ENCODE measurements at regions not wholly inside any gene's neighbourhood (a gene's known extent, or its start where the extent isn't known, plus 50 kb on each side); places are given as distances from the start of the nearest gene placed in this dataset.
"Not testable (repeated sequence)": the region's sequence is repeated elsewhere in the genome, so short reads cannot be mapped to it uniquely, and the experiment has no call there.

DNA sequence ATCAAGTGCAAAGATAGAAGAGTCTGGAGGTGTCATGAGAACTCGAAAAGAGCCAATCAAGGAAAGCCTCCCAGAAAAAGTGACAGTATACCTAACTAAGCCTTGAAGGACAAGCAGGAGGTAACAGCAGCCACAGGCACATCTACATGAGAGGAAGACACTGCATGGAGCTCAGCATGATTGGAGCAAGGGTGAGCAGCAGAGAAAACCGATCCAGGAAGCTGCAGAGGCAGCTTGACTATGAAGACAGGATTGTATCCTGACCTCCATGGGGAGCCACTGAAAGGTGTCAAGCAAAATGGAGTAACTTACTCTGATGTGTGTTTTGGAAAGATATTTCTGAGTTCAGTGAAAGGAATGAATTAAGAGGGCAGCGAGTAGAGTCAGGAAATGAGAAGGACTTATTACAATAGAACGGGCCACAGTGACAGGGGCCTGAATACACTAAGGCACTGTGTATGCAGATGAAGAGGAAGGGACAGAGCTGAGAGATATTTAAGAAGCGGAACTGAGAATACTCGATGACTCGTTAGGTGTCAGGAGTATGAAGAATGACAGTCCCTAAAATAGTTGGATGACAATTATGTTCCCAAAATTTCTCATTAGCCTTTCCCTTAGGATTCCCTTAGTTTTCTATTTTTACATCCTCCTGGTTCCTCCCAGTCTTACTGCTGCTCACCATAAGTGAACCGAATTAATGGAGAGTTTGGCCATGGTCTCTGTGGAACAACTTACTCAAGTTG is 139.3 kb upstream of the NFIA start:
- Histone ChIP-seq H3K9me3 (ENCODE audit: low read length) (no peaks in the 10 kb centered on the region), H3K27me3 (ENCODE audit: control insufficient read depth in 1 of 2, insufficient read depth in 2 of 2, low read length in 2 of 2) (no peaks in the 10 kb centered on the region), H3K4me3 (ENCODE audit: low read depth in 1 of 2, low read length in 2 of 2) (no peak overlapping the region)

DNA sequence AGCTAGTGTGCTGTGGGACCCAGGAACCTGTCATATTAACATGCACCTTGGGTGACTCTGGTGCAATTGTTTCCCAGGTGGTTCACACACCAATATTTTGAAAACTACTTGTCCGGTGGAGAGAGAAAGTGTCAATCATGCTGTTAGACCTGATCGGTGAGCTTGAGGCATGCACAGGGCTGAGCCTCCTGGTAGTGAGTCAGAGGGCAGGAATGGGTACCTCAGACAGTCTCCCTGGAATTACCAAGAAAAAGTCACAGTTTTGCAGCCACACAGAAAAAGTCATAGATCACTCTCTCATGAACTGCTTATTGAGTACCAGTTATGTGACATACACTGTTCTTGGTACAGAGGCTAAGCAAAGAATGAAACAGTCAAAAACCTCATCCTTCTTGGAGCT is 140.1 kb upstream of the NFIA start:
- Histone ChIP-seq H3K4me3 (ENCODE audit: low read depth in 1 of 2, low read length in 2 of 2) (no peak overlapping the region), H3K4me1 (ENCODE audit: insufficient read depth, low read length) (no peaks in the 10 kb centered on the region), H3K9ac (ENCODE audit: low read length) (no peak overlapping the region), H3K27ac (ENCODE audit: low read depth, low read length) (no peak overlapping the region), H3K36me3 (ENCODE audit: insufficient read depth, low read length) (no peaks in the 10 kb centered on the region), H3K27me3 (ENCODE audit: control insufficient read depth in 1 of 2, insufficient read depth in 2 of 2, low read length in 2 of 2) (no peaks in the 10 kb centered on the region), H3K9me3 (ENCODE audit: low read length) (no peaks in the 10 kb centered on the region)

More for the DNA sequence above, 139.3 kb upstream of the NFIA start:
- no peaks in the 10 kb centered on the region for H3K36me3 ChIP-seq (ENCODE audit: insufficient read depth, low read length)
- H3K27ac ChIP-seq (ENCODE audit: low read depth, low read length), result no peak overlapping the region
- no peaks in the 10 kb centered on the region for H3K4me1 ChIP-seq (ENCODE audit: insufficient read depth, low read length)
- H3K9ac ChIP-seq (ENCODE audit: low read length), result no peak overlapping the region

DNA sequence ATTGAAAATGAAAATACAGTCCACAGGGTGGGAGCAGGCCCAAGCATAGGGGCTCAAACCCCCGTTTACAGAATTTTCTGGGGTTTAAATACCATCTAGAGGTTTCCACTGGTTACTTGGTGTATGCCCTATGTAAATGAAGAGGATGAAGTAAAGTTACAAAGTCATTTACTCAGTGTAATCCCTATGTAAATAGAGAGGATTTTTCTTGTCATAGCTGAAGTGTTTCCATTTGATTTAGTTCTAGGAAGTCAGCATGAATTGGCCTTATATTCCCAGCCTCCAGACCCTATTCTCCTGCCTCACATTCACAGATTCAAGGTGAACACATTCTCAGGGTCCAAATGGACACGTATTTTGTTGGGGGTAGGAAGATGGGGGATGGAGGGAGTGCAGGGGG is 141.7 kb upstream of the NFIA start:
- H3K9me3 ChIP-seq (ENCODE audit: low read length); H3K27ac ChIP-seq (ENCODE audit: low read depth, low read length); H3K36me3 ChIP-seq (ENCODE audit: insufficient read depth, low read length); H3K27me3 ChIP-seq (ENCODE audit: control insufficient read depth in 1 of 2, insufficient read depth in 2 of 2, low read length in 2 of 2); H3K4me1 ChIP-seq (ENCODE audit: insufficient read depth, low read length); H3K4me3 ChIP-seq (ENCODE audit: low read depth in 1 of 2, low read length in 2 of 2); H3K9ac ChIP-seq (ENCODE audit: low read length): not testable (repeated sequence)

DNA sequence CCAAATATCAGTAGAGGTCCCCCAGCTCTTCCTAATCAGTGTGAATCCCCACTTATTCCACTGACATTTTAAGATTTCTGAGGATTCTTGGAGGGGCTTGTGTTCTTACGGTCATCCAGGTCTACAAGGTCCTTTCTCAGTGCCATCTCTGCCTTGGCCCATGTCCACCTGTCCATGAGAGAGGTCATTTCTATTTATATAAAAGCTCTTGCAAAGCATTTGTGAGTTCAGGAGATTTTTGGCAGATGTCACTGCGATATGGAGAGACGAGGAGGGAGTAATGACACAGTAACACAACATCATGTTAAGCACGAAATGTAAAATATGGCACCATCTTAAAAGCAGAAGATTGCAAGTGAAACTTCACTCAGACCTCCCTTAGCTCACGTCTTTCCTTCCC is 144.6 kb upstream of the NFIA start:
- no peak overlapping the region for H3K9ac ChIP-seq (ENCODE audit: low read length)

DNA sequence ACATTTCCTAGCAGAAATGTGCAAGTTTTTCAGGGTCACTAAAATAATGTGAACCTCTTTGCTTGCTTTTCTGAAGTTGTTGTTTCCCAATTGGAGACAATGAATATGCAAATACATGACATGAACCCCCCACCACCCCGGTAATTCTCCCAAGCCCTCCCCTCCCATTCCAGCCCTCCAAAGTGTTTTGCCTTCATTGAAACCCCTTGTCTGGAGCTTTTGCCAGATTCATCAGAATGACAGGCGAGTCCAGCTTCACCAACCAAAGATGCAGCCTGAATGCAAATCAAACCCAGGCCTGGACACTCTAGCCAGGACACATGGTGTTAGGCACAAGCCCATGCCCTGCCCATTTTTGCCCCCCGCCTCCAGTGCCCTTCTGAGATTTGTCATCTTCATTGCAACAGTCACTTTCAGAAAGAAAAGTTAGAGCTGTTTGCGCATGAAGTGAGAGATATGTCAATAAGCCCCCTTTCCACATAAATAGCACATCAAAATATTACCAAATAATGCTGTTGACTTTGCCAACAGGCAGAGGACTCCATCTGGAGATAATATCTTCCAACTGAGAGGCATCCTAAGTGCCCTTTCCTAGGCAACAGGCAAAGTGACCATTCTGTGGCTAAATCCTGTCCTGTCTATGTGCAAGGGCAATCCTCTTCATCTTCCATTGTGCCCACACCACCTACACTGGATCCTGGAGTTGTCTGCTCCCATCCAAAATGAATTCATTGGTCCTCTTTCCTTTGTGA is 145.6 kb upstream of the NFIA start:
- Histone ChIP-seq H3K27me3 (ENCODE audit: control insufficient read depth in 1 of 2, insufficient read depth in 2 of 2, low read length in 2 of 2) (no peaks in the 10 kb centered on the region), H3K9me3 (ENCODE audit: low read length) (no peaks in the 10 kb centered on the region), H3K4me3 (ENCODE audit: low read depth in 1 of 2, low read length in 2 of 2) (no peak overlapping the region), H3K4me1 (ENCODE audit: insufficient read depth, low read length) (no peaks in the 10 kb centered on the region), H3K36me3 (ENCODE audit: insufficient read depth, low read length) (no peaks in the 10 kb centered on the region), H3K27ac (ENCODE audit: low read depth, low read length) (no peak overlapping the region), H3K9ac (ENCODE audit: low read length) (no peak overlapping the region)

More for the DNA sequence above, 144.6 kb upstream of the NFIA start:
- Histone ChIP-seq H3K27me3 (ENCODE audit: control insufficient read depth in 1 of 2, insufficient read depth in 2 of 2, low read length in 2 of 2) (no peaks in the 10 kb centered on the region), H3K27ac (ENCODE audit: low read depth, low read length) (no peak overlapping the region), H3K4me3 (ENCODE audit: low read depth in 1 of 2, low read length in 2 of 2) (no peak overlapping the region), H3K36me3 (ENCODE audit: insufficient read depth, low read length) (no peaks in the 10 kb centered on the region), H3K9me3 (ENCODE audit: low read length) (no peaks in the 10 kb centered on the region), H3K4me1 (ENCODE audit: insufficient read depth, low read length) (no peaks in the 10 kb centered on the region)

DNA sequence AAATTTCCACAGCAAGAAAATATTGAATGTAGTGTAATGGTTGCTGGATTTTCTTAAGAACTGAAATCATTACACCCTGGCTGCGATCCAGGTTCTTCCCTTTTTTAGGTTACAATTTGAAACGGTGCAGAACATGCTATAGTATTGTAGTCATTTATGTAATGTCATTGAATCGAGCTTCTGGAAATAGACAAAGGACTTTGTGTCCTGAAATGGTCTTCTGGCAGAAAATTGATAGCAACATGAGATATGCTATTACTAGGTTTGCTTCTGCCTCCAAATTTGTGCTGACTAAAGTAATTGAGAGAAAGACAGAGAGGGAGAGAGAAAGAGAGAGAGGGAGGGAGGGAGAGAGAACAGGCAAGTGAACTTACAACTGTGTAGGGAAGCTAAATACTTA is 146.2 kb upstream of the NFIA start:
- Histone ChIP-seq H3K36me3 (ENCODE audit: insufficient read depth, low read length) (no peaks in the 10 kb centered on the region), H3K9ac (ENCODE audit: low read length) (no peak overlapping the region), H3K4me1 (ENCODE audit: insufficient read depth, low read length) (no peaks in the 10 kb centered on the region), H3K4me3 (ENCODE audit: low read depth in 1 of 2, low read length in 2 of 2) (no peak overlapping the region), H3K9me3 (ENCODE audit: low read length) (no peaks in the 10 kb centered on the region), H3K27ac (ENCODE audit: low read depth, low read length) (no peak overlapping the region), H3K27me3 (ENCODE audit: control insufficient read depth in 1 of 2, insufficient read depth in 2 of 2, low read length in 2 of 2) (no peaks in the 10 kb centered on the region)

DNA sequence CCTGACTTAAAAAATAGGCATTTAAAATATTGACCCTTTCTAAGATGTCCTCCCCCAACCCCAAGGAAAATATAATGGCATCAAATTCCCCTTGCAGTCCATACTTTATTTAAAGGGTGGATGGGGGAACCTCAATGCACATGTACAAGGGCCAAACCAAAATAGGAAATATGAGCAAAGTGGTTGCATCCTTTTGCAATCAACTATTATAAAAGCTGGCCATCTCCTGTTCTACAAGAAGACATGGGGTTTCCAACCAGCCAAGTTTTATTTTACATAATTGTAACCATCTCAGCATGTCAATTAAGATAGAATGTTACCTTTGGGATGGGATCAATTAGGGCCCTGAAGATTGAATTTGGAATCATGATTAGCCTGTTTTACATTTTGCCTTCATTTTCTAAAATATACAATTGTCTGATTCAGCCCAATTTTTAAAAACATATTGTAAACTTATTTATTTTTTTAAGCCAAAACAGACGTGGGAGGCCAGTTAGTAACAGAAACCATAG is 146.7 kb upstream of the NFIA start:
- no peak overlapping the region for H3K9ac ChIP-seq (ENCODE audit: low read length)
- H3K36me3 ChIP-seq (ENCODE audit: insufficient read depth, low read length), result no peaks in the 10 kb centered on the region
- H3K27ac ChIP-seq (ENCODE audit: low read depth, low read length), result no peak overlapping the region
- no peak overlapping the region for H3K4me3 ChIP-seq (ENCODE audit: low read depth in 1 of 2, low read length in 2 of 2)
- no peaks in the 10 kb centered on the region for H3K4me1 ChIP-seq (ENCODE audit: insufficient read depth, low read length)
- H3K27me3 ChIP-seq (ENCODE audit: control insufficient read depth in 1 of 2, insufficient read depth in 2 of 2, low read length in 2 of 2), result no peaks in the 10 kb centered on the region
- H3K9me3 ChIP-seq (ENCODE audit: low read length), result no peaks in the 10 kb centered on the region

DNA sequence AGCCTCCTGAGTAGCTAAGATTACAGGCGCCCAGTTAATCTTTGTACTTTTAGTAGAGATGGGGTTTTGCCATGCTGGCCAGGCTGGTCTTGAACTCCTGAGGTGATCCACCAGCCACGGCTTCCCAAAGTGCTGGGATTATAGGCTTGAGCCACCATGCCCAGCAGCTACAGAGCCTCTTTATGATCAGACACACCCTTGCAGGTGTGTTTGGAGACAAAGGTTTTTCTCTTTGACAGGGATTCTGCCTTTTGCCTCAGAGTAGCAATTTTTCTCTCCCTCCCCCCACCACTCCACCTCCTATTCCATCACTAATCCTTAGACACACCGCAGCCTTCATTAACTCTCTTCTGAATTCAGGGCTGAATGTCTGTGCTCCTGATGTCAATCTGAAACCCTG is 152.2 kb upstream of the NFIA start:
- Histone ChIP-seq H3K9ac (ENCODE audit: low read length) (no peak overlapping the region), H3K27me3 (ENCODE audit: control insufficient read depth in 1 of 2, insufficient read depth in 2 of 2, low read length in 2 of 2) (no peaks in the 10 kb centered on the region), H3K36me3 (ENCODE audit: insufficient read depth, low read length) (no peaks in the 10 kb centered on the region), H3K27ac (ENCODE audit: low read depth, low read length) (no peak overlapping the region), H3K4me3 (ENCODE audit: low read depth in 1 of 2, low read length in 2 of 2) (no peak overlapping the region), H3K4me1 (ENCODE audit: insufficient read depth, low read length) (no peaks in the 10 kb centered on the region), H3K9me3 (ENCODE audit: low read length) (no peaks in the 10 kb centered on the region)

DNA sequence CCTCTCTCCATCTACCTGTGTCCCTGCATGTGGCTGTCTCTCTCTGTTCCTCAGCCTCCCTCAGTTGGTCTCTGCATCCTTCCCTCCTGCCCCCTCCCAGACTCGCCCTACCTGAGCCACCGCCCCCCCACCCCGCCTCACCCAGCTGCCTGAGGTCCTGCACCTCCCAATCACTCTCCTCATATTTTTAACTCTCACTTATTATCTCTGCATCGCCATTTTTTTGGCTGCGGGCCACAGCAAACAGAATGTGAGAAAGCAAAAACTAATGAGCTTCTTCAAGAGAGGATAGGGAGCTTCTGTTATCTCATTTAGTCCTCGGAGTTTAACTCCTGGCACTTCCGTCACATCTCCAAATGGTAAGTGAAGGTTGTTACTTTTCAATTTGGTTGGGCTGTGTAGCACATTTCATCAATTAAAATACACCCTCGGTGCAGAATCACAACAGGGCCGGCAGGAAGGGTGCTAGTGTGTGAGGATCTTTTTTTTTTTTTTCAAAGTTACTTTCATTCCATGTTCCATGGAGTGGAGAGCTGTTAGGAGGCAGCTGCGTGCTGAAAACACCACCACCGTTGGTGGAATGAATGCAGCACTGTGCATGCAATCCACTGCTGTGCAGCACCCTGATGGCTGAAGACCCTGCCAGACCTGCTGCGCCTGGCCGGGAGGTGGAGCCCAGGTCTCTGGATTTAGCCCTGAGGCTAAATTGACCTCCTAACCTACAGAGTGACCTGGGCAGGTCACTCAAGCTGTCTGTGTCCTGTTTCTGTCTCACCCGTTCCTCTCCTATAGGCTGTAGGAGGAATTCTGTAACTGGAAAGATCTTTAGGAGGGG is 157.2 kb upstream of the NFIA start:
- no peak overlapping the region for H3K4me3 ChIP-seq (ENCODE audit: low read depth in 1 of 2, low read length in 2 of 2)
- peaks cover 4% of the 10 kb centered on the region for H3K4me1 ChIP-seq (ENCODE audit: insufficient read depth, low read length)
- H3K27ac ChIP-seq (ENCODE audit: low read depth, low read length), result no peak overlapping the region
- no peaks in the 10 kb centered on the region for H3K36me3 ChIP-seq (ENCODE audit: insufficient read depth, low read length)
- no peaks in the 10 kb centered on the region for H3K27me3 ChIP-seq (ENCODE audit: control insufficient read depth in 1 of 2, insufficient read depth in 2 of 2, low read length in 2 of 2)
- H3K9me3 ChIP-seq (ENCODE audit: low read length), result no peaks in the 10 kb centered on the region
- no peak overlapping the region for H3K9ac ChIP-seq (ENCODE audit: low read length)

DNA sequence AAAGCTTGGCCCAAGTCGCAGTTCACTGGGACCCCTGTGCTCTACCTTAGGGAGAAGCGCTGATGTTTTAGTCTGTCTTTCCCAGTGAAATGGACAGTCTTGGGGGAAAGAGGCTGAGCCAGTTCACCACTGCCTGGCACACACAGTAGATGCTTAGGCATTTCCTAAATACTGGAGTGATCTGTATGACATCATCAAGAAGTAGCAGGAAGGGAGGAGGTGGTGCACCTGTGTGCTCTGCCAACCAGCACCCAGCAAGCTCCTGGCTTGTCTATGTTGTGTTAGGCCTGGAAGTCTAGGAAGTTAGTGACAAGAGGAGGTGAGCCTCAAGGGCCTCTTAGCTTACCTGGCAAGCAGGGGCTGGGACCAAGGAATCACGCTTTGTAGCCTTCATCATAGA is 158.2 kb upstream of the NFIA start:
- no peaks in the 10 kb centered on the region for H3K27me3 ChIP-seq (ENCODE audit: control insufficient read depth in 1 of 2, insufficient read depth in 2 of 2, low read length in 2 of 2)
- no peak overlapping the region for H3K27ac ChIP-seq (ENCODE audit: low read depth, low read length)
- no peak overlapping the region for H3K9ac ChIP-seq (ENCODE audit: low read length)
- no peak overlapping the region for H3K4me3 ChIP-seq (ENCODE audit: low read depth in 1 of 2, low read length in 2 of 2)
- no peaks in the 10 kb centered on the region for H3K9me3 ChIP-seq (ENCODE audit: low read length)
- peaks cover 4% of the 10 kb centered on the region for H3K4me1 ChIP-seq (ENCODE audit: insufficient read depth, low read length)
- no peaks in the 10 kb centered on the region for H3K36me3 ChIP-seq (ENCODE audit: insufficient read depth, low read length)

DNA sequence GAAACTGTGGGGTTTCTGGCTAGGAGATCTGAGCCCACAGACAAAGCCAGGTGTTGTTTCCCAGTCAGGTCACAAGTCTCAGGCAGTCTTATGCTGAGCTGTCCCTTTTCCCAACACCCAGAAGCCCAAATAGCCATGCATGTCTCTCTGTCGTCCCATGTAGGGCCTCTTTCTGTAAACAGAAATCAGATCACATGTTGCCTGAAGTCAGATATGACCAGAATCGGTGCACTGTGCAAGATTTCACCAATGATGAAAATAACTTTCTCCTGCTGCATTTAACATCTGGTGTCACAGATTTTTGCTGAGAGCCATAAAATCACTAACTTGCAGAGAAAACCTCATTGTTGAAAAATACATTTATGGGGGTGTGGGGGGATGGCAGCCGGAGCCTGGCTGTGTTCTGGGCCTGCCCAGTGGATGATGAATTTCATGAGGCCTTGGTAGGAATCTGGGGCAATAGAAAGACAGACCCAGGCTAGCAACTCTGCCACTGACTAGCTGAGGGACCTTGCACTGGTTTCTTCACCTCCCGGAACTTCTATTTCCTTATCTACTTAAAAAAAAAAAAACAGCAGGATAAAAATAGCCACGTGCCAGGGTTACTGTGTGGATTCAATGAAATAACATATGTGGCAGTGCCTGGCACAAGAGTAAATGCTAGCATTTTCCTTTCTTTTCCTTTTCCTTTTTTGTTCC is 158.8 kb upstream of the NFIA start:
- no peaks in the 10 kb centered on the region for H3K9me3 ChIP-seq (ENCODE audit: low read length)
- H3K36me3 ChIP-seq (ENCODE audit: insufficient read depth, low read length), result no peaks in the 10 kb centered on the region
- H3K27ac ChIP-seq (ENCODE audit: low read depth, low read length), result no peak overlapping the region
- H3K4me3 ChIP-seq (ENCODE audit: low read depth in 1 of 2, low read length in 2 of 2), result no peak overlapping the region
- H3K4me1 ChIP-seq (ENCODE audit: insufficient read depth, low read length), result peaks cover 4% of the 10 kb centered on the region
- no peaks in the 10 kb centered on the region for H3K27me3 ChIP-seq (ENCODE audit: control insufficient read depth in 1 of 2, insufficient read depth in 2 of 2, low read length in 2 of 2)
- H3K9ac ChIP-seq (ENCODE audit: low read length), result no peak overlapping the region
